Gastroesophageal sphincter (tissue), 4 donors: ENCODE measurements at regions not wholly inside any gene's neighbourhood (a gene's known extent, or its start where the extent isn't known, plus 50 kb on each side); places are given as distances from the start of the nearest gene placed in this dataset.
"Not testable (repeated sequence)": the region's sequence is repeated elsewhere in the genome, so short reads cannot be mapped to it uniquely, and the experiment has no call there.

Experiments
- ATAC-seq: fragments of 150-250 bp; one replicate; pipeline ENCODE4 v1.9.1; 2016; ENCODE audit warnings: mild to moderate bottlenecking, moderate library complexity
- H3K27ac ChIP-seq, 4 donors: fragments of 200-600 bp; sonication (generic) in 3 of 4; 1 replicate in 3 of 4; 2 replicates in 1 of 4; pipeline ENCODE4 v1.5.1; 2016 to 2019
- H3K27me3 ChIP-seq: fragments of 200-600 bp; sonication (generic); one replicate; pipeline ENCODE4 v1.5.1; 2019
- H3K36me3 ChIP-seq, 2 donors: fragments of 200-600 bp; sonication (generic); one replicate each; pipeline ENCODE4 v1.5.1; 2019; ENCODE audit warnings: control low read depth in 1 of 2
- H3K4me1 ChIP-seq, 3 donors: fragments of 200-600 bp; sonication (generic); 1 replicate in 2 of 3; 2 replicates in 1 of 3; pipeline ENCODE4 v1.5.1; 2016 to 2019; ENCODE audit warnings: control low read depth in 2 of 3
- H3K4me3 ChIP-seq, 2 donors: fragments of 200-600 bp; sonication (generic); one replicate each; pipeline ENCODE4 v1.5.1; 2019; ENCODE audit warnings: mild to moderate bottlenecking in 1 of 2, moderate library complexity in 1 of 2
- H3K9me3 ChIP-seq, 3 donors: fragments of 200-600 bp; sonication (generic); one replicate each; pipeline ENCODE4 v1.5.1; 2017 to 2019; ENCODE audit warnings: control low read depth in 2 of 3
- EP300 ChIP-seq: sonication (generic); formaldehyde crosslinking; IDR thresholded peaks from one replicate; pipeline ENCODE4 v1.6.1; 2017; ENCODE audit warnings: antibody characterized with exemption, mild to moderate bottlenecking
- POLR2A ChIP-seq, 2 donors: fragments of 450-650 bp; IDR thresholded peaks; one replicate each; pipeline ENCODE4 v1.6.1; 2017; ENCODE audit warnings: antibody characterized with exemption in 2 of 2, mild to moderate bottlenecking in 2 of 2, moderate library complexity in 1 of 2
- POLR2AphosphoS5 ChIP-seq: sonication (generic); formaldehyde crosslinking; IDR thresholded peaks from one replicate; pipeline ENCODE4 v1.6.1; 2017; ENCODE audit warnings: antibody characterized with exemption
- WGBS, 2 donors: methylation state at CpG; one replicate each; pipeline ENCODE4 v1.1.5; 2018; ENCODE audit warnings: low coverage in 1 of 2; 5-methylcytosine and 5-hydroxymethylcytosine counted together
- TF ChIP-seq, protein P1 (sequence below), 4 experiments: fragments of 200-600 bp in 2 of 4; fragments of 450-650 bp in 2 of 4; sonication (generic) in 1 of 4; IDR thresholded peaks; one replicate each; pipeline ENCODE4 v1.5.1; 2017 to 2019; ENCODE audit warnings: antibody characterized with exemption in 4 of 4, mild to moderate bottlenecking in 2 of 4, moderate library complexity in 2 of 4

GRCh38 chr6:9233686-9234085 is 798.3 kb upstream of the SLC35B3 start:
- no peak for ATAC-seq
- no peak overlapping the region for H3K4me3 ChIP-seq
- WGBS, 2 donors: 100% methylated on average over 1 of the region's 1 CpG
- H3K9me3 ChIP-seq: peaks cover 0 to 8% (median 0%) of the 10 kb centered on the region in 3 donors
- H3K27ac ChIP-seq: no peak overlapping the region
- TF ChIP-seq, protein P1, sequence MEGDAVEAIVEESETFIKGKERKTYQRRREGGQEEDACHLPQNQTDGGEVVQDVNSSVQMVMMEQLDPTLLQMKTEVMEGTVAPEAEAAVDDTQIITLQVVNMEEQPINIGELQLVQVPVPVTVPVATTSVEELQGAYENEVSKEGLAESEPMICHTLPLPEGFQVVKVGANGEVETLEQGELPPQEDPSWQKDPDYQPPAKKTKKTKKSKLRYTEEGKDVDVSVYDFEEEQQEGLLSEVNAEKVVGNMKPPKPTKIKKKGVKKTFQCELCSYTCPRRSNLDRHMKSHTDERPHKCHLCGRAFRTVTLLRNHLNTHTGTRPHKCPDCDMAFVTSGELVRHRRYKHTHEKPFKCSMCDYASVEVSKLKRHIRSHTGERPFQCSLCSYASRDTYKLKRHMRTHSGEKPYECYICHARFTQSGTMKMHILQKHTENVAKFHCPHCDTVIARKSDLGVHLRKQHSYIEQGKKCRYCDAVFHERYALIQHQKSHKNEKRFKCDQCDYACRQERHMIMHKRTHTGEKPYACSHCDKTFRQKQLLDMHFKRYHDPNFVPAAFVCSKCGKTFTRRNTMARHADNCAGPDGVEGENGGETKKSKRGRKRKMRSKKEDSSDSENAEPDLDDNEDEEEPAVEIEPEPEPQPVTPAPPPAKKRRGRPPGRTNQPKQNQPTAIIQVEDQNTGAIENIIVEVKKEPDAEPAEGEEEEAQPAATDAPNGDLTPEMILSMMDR (IDR thresholded peaks at IDR 0.05): no peak
- TF ChIP-seq POLR2AphosphoS5 (no peak), EP300 (no peak), POLR2A (IDR thresholded peaks at IDR 0.05) (no peak)
- H3K4me1 ChIP-seq: no peaks in the 10 kb centered on the region
- H3K27me3 ChIP-seq: no peaks in the 10 kb centered on the region
- no peaks in the 10 kb centered on the region for H3K36me3 ChIP-seq

GRCh38 chr6:9233226-9233625 is 797.9 kb upstream of the SLC35B3 start:
- Histone ChIP-seq H3K36me3 (no peaks in the 10 kb centered on the region), H3K9me3 (peaks cover 0 to 8% (median 0%) of the 10 kb centered on the region in 3 donors), H3K4me1 (no peaks in the 10 kb centered on the region), H3K27ac (no peak overlapping the region), H3K4me3 (no peak overlapping the region), H3K27me3 (no peaks in the 10 kb centered on the region)
- no peak for ATAC-seq
- WGBS, 2 donors: 7 to 17% methylated on average over 1 to 2 of the region's 2 CpGs
- TF ChIP-seq EP300 (no peak), POLR2A (IDR thresholded peaks at IDR 0.05) (no peak), POLR2AphosphoS5 (no peak)
- TF ChIP-seq, protein P1 (IDR thresholded peaks at IDR 0.05): no peak

GRCh38 chr6:9225441-9225871 is 790.1 kb upstream of the SLC35B3 start:
- no peak for ATAC-seq

DNA sequence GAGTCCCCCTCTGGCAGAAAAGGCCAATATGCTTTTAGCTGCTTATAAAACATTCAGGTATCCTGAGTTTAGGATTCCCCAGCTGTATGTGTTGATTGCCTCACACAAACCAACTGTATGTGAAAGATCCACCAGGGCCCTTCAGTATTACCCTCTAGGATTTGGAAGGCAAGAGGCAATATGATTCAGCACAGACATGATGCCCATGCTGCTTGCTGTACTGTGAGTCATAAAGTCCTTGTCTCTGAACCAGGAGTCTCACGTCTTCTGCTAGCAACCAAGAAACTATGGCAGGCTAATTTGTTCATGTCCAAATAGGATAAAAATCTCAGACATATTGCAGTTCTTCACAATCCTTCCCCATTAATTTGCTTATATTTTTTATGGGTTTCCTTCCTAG is 789.2 kb upstream of the SLC35B3 start:
- H3K9me3 ChIP-seq: peaks cover 0 to 11% (median 0%) of the 10 kb centered on the region in 3 donors
- no peak for TF ChIP-seq POLR2A (IDR thresholded peaks at IDR 0.05)
- TF ChIP-seq, protein P1 (IDR thresholded peaks at IDR 0.05): no peak
- no peak overlapping the region for H3K4me3 ChIP-seq
- no peak for ATAC-seq
- no peak overlapping the region for H3K27ac ChIP-seq
- no peaks in the 10 kb centered on the region for H3K27me3 ChIP-seq
- H3K4me1 ChIP-seq: no peaks in the 10 kb centered on the region
- H3K36me3 ChIP-seq: no peaks in the 10 kb centered on the region
- 90% methylated on average over 1 of the region's 1 CpG; no CpG with 5 or more reads in 1 of the 2 donors for WGBS, 2 donors

More at GRCh38 chr6:9225441-9225871, 790.1 kb upstream of the SLC35B3 start:
- TF ChIP-seq POLR2AphosphoS5: no peak
- TF ChIP-seq, protein P1 (IDR thresholded peaks at IDR 0.05): no peak
- TF ChIP-seq POLR2A (IDR thresholded peaks at IDR 0.05): no peak
- no peak for TF ChIP-seq EP300
- H3K27ac ChIP-seq: no peak overlapping the region
- no peaks in the 10 kb centered on the region for H3K36me3 ChIP-seq
- WGBS, 2 donors: 0 to 18% methylated on average over 2 to 3 of the region's 3 CpGs
- no peaks in the 10 kb centered on the region for H3K27me3 ChIP-seq
- H3K4me1 ChIP-seq: no peaks in the 10 kb centered on the region
- H3K4me3 ChIP-seq: no peak overlapping the region
- H3K9me3 ChIP-seq: peaks cover 0 to 2% (median 0%) of the 10 kb centered on the region in 3 donors

DNA sequence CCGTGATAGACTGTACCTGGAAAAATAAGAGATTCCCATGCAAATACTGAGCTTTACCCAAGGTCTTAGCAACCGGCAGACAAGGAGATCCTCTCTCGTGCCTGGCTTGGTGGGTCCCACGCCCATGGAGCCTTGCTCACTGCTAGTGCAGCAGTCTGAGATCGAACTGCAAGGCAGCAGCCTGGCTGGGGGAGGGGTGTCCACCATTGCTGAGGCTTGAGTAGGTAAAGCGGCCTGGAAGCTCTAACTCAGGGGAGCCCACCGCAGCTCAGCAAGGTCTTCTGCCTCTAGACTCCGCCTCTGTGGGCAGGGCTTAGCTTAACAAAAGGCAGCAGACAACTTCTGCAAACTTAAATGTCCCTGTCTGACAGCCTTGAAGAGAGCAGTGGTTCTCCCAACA is 778.4 kb upstream of the SLC35B3 start:
- not testable (repeated sequence) for H3K4me1 ChIP-seq, H3K4me3 ChIP-seq, ATAC-seq, H3K36me3 ChIP-seq, H3K27ac ChIP-seq, H3K27me3 ChIP-seq
- H3K9me3 ChIP-seq: peaks cover 0 to 12% (median 0%) of the 10 kb centered on the region in 3 donors
- 67 to 78% methylated on average over 1 to 6 of the region's 8 CpGs for WGBS, 2 donors
